HG03103 (cell line): ENCODE measurements at regions not wholly inside any gene's neighbourhood (a gene's known extent, or its start where the extent isn't known, plus 50 kb on each side); places are given as distances from the start of the nearest gene placed in this dataset.

ENCODE experiments used
- ATAC-seq: cut with Tn5 transposase; IDR thresholded peaks from one replicate; pipeline ENCODE4 v1.9.1; 2021; ENCODE audit warnings: low read depth; ENCODE audit not compliant: unreplicated experiment

- ATAC-seq, result no peak
Observed at GRCh38 chr1:108082738-108083562, 117.2 kb downstream of the SLC25A24 start.

GRCh38 chr1:108082001-108082400 is 117.0 kb upstream of the VAV3 start:
- ATAC-seq, result no peak

- ATAC-seq, result no peak
Observed at GRCh38 chr1:108080448-108080847, 115.5 kb upstream of the VAV3 start.

GRCh38 chr1:108079440-108080025 is 114.6 kb upstream of the VAV3 start:
- ATAC-seq, result no peak

- no peak for ATAC-seq
Observed at GRCh38 chr1:108077991-108078390, 113.0 kb upstream of the VAV3 start.

- peak; percentile 82 for ATAC-seq
Observed at GRCh38 chr1:108075055-108075454, 110.1 kb upstream of the VAV3 start.

GRCh38 chr1:108072776-108073175 is 107.8 kb upstream of the VAV3 start:
- no peak for ATAC-seq

- no peak for ATAC-seq
Observed at GRCh38 chr1:108072212-108072611, 107.2 kb upstream of the VAV3 start.

- ATAC-seq, result no peak
Observed at GRCh38 chr1:108071601-108072000, 106.6 kb upstream of the VAV3 start.

- ATAC-seq, result no peak
Observed at GRCh38 chr1:108070662-108071061, 105.7 kb upstream of the VAV3 start.

GRCh38 chr1:108067884-108068540 is 103.0 kb upstream of the VAV3 start:
- ATAC-seq, result no peak

- ATAC-seq, result no peak
Observed at GRCh38 chr1:108066808-108067207, 101.8 kb upstream of the VAV3 start.

- no peak for ATAC-seq
Observed at GRCh38 chr1:108064255-108064654, 99.3 kb upstream of the VAV3 start.

- ATAC-seq, result no peak
Observed at GRCh38 chr1:108063703-108064102, 98.7 kb upstream of the VAV3 start.

GRCh38 chr1:108059945-108060344 is 95.0 kb upstream of the VAV3 start:
- ATAC-seq, result no peak

- ATAC-seq, result no peak
Observed at GRCh38 chr1:108057541-108057940, 92.6 kb upstream of the VAV3 start.

- ATAC-seq, result no peak
Observed at GRCh38 chr1:108056436-108056990, 91.5 kb upstream of the VAV3 start.

GRCh38 chr1:108055387-108055786 is 90.4 kb upstream of the VAV3 start:
- no peak for ATAC-seq

GRCh38 chr1:108054396-108054795 is 89.4 kb upstream of the VAV3 start:
- ATAC-seq, result no peak

- no peak for ATAC-seq
Observed at GRCh38 chr1:108053270-108054013, 88.5 kb upstream of the VAV3 start.
